ENCODE measurements at regions not wholly inside any gene's neighbourhood (a gene's known extent, or its start where the extent isn't known, plus 50 kb on each side); places are given as distances from the start of the nearest gene placed in this dataset.

- TF ChIP-seq CTCF (conservative IDR thresholded peaks at IDR 0.05 in 1 of 2, IDR thresholded peaks at IDR 0.05 in 1 of 2; ENCODE audit: low read depth in 1 of 2, low read length in 2 of 2) (no peak), EZH2 (IDR thresholded peaks at IDR 0.05; ENCODE audit: low read length, missing control alignments) (no peak)
These were observed 174.4 kb upstream of the FOXA2 start for GRCh38 chr20:22758815-22759214.
